ENCODE measurements at regions not wholly inside any gene's neighbourhood (a gene's known extent, or its start where the extent isn't known, plus 50 kb on each side); places are given as distances from the start of the nearest gene placed in this dataset.
"Not testable (repeated sequence)": the region's sequence is repeated elsewhere in the genome, so short reads cannot be mapped to it uniquely, and the experiment has no call there.

DNA sequence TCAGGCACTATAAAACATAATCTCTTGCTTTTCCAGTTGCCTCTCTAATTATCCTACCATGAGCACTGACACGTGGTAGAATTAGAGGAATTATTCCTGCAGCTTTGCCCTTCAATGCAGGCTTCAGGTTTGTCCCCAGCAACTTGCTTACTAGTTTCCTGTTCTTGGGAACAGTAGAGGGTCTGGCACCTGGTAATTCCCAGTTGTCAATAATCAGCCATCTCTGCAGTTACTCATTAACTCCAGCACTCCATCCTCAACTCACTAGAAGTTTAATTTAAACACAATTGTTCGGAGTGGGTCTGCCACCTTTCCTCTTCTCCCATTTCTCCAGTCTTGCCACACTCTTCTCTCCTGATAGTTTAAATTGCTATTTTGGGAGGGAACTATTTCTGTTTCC is 324.3 kb upstream of the KIAA1217 start:
- DNase-seq: no peak

DNA sequence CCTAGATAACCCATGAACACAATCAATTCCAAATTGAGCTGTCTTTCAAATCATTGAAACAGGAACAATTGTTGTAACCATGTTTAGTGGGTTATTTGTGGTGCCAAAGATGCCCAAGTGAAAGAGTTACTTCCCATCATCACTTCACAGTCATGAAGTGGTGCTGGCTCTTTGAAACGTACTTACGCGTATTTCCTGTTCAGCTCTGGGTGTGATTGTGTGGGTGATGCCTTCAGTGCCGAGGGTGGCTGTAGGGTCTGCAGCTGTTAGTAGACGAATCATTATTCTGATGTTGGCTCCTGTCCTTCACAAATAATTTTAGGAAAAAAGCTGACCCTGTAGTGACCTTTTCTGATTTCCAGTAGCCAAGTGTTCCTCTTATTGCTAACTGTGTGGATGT is 323.1 kb upstream of the KIAA1217 start:
- DNase-seq: no peak

DNA sequence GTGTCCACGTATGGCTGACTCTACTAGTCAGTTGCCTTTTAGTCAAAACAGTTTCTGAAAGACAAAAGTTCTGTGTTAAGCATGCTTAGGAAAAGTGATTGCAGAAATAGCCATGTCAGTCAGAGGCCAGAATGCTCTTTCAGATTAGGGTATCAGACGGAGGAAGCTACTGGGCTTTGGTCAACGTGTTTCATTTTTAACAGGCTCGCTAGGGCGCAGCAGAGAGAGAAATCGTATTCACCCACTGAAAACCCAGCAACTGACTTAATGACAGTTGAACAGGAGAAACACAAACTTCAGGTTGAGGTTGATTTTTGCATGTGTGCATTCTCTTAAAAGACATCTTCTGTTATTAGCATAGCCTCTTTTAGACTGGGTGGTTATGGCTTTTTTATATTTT is 322.6 kb upstream of the KIAA1217 start:
- no peak for DNase-seq

DNA sequence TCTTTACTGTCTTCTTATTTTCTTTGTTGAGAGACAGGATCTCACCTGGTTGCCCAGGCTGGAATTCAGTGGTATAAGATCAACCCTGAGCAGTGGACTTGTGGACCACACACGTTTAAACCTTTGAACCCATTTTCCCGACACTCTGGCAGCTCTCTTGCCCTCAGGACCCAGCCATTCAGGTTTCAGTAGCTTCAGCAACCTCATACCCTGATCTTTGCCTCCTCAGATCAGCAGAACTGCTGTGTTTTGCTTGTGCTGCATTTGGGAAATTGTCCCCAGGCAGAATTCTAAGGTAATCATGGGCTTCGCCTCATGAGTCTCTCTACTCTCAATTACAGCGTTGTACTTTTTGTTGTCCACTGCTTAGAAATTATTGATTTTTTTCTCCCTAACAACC is 317.6 kb upstream of the KIAA1217 start:
- DNase-seq: no peak

DNA sequence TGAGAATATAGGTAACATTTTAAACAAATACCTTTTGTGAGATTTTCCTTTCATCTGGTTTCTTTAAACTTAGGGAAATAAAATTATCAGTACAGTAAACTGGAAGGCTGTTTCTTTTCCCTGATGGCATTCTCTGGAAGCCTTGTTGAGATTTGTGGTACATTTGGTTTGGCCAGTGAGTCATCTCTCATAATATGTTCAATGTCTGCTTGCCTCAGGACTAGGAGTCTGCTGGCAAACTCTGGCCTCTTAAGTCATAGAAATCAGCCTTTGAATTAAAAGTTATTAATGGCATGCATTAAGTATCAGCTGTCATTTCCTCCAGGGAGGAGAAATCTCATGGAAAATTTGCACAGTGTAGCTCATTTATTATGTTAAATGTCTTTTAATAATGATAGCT is 316.6 kb upstream of the KIAA1217 start:
- DNase-seq: no peak

DNA sequence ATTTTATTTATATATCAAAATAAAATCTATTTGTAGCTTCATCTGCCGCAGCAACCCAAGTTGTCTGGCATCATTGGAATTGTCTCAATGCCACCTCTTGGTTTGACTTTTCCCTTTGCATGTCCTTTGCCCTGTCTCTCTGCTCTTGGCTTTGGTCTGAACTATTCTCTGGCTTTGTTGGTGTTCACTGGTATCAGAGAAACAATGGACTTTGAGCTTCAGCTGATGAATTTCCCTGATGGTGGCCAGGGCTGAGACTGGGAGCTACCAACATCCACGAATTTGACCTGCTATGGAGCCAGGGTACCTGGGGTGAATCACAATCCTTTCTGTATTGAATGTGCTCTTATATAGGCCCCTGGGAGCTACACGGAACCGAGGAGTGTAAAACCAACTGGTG is 311.7 kb upstream of the KIAA1217 start:
- no peak for DNase-seq

DNA sequence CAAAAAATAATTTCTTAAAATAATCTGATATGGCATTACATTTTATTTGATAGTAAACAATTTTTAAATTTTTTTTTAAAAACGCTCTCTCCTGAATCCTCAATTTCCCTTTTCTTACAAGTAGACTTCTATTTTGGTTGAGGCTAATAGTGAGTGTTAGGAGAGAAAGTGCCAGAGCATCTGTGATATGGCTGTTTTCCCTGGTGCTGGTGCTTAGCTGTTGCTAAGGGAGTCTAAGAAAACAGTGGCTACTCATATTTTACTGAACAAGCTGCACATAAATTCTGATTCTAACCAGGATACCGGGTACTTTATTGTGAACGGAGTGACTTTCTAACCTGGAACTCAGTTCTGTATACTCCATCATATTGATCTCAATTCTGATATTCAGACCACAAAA is 311.1 kb upstream of the KIAA1217 start:
- no peak for DNase-seq

DNA sequence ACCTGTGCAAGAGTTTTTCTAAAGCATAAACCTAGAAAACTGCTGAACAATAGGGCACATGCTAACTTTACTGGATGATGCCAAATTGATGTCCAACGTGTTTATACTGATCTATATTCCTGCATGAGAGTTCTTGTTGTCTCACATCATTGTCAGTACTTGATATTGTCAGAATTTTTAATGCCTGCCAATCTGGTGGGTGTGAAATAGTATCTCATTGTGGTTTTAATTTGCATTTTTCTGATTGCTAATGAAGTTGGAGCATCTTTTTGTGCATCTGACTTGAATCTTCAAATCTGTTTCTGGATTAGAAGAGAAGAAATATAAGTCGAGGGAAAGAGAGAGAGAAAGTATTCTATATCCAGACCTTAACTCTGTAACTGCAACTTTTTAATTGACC is 309.8 kb upstream of the KIAA1217 start:
- no peak for DNase-seq

DNA sequence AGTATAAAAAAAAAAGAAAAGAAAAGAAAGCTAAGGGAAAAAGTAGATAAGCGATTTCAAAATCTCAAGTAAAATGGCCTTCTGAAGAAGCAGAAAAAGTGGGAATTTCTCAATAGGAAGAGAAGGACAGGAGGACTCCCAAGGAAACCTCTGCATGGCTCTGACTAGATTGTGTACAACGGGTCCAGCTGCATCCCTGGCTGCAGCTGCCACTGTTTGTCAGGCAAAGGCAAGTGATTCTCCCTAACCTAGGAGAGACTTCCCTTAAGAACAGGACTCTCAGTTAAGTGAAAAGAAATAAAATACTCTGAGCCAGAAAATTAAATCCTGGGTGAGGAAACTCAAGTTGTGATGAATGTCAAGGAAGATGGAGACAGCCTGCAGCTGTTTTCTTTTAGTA is 298.6 kb upstream of the KIAA1217 start:
- DNase-seq: no peak

DNA sequence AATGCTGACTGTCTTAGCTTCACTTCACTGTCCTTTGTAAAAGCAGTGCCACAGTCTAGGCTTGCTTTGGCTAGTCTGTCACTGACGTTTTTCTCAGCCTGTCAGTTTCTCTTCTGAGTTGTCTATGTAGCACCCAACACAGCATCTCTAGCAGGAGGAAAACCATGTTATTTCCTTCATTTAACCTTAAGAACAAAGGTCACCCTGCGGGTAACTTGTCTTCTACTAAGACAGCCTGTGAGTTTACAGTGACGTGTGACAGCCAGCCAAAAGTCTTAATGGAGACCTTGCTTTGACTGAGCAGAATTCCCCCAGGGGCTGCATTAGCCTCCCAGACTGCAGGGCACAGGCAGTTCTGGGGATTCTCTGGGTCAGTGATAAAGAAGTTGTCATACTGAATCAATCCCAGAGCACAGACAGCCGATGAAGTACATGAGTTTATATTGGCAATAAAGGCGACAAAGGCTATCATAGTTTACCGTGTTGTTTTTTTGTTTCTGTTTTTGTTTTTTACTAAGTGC is 296.0 kb upstream of the KIAA1217 start:
- DNase-seq: no peak

DNA sequence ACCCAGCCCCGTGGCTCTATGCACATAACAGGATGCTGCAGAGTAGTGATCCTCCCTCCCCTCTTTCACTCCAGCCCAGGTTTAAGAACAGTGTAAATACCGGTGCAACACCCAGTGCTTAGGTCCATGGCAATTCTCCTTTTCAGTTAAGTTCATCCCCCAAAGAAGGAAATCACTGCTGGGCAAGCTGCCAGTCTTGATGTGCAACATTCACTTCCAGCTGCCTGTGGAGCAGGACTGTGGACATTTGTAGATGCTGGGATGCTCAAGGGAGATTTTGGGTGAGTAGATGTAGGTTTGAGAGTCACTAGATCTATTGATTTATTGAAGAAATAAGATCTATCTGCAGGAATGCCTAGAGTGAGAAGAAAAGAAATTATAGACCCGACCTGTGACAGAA is 294.3 kb upstream of the KIAA1217 start:
- DNase-seq: no peak

DNA sequence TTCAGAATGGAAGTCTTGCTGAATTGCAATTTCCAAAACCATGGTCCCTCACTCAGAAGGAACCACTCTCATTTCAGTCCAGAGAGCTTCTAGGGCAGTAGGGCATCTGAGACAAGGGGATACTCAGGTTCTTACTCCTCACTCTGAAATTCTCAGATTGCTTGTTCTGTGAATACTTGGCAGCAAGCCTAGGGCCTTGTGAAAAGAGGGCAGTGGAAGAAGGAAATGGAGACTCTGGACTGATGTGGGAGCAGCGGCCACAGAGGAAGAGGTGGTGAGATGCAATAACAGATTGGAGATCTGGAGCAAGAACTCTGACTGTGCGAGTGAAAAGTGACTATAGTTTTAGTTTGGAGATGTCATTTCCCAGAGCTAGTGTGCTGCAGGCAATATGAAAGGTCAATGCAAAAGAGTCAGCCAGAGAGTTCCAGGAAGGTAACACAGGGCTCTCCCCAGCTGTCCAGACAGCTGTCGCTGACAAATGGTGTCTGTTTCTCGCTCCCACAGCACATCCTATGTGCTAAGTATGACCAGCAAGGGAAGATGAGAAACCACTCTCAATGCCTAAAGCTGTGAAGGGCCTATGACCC is 291.6 kb upstream of the KIAA1217 start:
- DNase-seq: no peak

DNA sequence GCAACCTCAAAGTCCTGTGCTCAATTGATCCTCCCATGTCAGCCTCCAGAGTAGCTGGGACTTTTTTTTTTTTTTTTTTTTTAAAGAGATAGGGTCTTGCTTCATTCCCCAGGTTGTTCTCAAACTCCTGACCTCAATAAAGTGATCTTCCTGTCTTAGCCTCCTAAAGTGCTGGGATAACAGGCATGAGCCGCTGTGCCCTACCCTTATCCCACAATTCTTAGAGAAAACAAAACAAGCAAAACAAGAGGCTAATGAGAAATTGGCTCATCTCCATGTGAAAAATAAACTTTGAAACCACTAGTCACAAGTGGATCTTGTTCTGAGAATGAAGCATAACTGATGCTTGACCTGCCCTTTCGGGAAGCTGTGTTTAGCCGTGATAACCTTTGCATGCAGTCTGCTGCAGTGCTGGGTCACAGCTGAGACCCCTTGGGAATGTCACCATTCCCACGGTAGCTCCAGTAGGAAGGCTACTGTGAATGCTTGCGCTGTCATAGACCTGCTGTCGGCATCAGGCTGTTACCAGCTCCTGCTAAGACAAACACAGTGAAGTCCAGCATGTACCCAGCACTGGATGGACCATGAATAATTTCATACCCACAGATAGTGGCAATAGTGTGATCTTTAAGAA is 290.7 kb upstream of the KIAA1217 start:
- DNase-seq: no peak

DNA sequence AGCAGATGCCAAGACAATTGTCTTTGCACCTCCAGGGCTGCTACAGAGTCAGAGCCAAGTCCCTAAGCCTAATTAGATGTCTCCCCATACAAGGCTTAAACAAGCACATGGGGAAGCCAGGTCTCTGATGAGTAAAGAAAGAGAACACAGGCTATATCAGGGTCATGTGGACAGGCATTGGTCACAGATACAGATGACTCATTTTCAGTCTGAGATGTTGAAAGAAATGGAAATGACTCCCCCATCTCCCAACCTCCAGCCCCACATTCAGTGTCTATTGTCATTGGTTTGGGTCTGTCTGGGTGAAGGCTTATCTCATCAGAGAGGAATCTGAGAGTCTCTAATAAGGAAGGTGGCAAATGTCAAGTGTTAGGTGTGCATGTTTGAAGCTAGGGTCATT is 290.1 kb upstream of the KIAA1217 start:
- DNase-seq: no peak

DNA sequence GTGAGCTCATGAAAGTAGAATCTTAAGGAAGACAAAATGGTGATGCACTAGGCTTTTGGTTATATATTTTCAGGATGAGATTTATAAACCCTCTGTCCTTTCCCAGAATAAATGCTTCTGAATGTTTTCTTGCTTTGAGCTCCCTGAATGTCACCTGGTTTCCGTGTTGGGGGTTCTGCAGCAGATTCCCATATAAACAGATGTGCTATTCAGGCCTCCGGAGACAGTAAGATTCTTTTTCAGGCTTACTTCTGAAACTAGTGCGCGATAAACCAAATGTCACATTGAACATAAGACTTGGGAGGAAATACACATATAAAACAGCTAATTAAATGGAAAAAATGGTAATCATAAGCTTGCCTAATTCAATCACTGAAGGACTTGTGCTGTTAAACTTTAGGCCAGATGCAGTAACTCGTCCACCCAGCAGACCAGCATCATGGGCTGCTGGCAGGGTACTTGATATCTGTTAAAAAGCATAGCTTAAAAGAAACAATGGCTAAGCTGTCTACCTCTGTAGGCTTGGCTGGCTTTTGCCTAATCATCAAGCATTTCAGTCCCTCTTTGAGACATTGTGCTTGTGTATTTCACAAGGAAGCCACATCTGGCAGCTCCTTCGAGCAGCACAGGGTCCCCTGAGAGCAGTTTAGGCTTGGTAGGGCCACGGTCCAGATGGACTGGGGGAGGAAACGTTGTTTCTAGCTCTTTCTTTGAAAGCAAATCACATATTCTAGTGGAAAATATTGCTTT is 281.2 kb upstream of the KIAA1217 start:
- no peak for DNase-seq

DNA sequence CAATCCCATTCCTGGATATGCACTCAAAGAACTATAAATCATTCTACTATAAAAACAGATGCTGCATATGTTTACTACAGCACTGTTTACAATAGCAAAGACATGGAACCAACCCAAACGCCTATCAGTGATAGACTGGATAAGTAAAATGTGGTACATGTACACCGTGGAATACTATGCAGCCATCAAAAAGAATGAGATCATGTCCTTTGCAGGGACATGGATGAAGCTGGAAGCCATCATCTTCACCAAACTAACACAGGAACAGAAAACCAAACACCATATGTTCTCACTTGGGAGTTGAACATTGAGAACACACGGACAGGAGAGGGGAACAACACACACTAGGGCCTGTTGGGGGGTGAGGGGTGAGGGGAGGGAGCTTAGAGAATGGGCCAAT is 274.9 kb upstream of the KIAA1217 start:
- DNase-seq: not testable (repeated sequence)

DNA sequence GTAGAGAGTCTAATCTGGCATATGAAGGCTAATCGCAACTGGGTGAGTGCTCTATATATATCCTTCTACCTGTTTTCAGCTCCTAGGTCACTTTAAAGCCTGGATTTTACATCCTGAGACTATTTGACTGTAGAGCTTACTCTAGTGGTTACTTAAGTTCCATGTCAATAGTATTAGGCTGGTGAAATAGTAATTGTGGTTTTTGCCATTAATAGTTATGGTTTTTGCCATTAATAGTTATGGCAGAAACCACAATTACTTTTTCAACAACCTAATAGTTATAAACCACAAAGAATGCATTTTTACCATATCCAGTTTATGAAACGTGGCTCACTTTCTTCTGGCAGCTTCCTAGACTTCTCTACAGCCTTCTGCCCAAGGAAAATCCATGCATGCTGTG is 263.1 kb upstream of the KIAA1217 start:
- DNase-seq: no peak

DNA sequence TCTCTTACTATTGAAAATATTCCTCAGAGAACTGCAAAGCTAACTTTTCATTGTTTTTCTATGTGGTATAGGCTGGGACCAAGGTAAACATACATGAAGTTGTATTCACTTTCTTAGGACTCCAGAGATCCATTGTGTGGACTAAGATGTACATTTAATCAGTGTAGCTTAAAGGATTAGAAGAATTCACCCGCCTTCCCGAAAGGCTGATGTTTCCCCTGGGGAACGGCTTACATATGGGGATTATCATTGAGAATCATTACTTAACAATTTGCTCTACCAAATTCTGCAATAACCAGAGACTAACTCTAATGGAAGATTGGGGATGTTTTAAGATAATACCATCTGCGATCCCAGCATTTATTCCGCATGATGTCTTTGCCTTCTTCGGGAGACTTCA is 257.1 kb upstream of the KIAA1217 start:
- no peak for DNase-seq

DNA sequence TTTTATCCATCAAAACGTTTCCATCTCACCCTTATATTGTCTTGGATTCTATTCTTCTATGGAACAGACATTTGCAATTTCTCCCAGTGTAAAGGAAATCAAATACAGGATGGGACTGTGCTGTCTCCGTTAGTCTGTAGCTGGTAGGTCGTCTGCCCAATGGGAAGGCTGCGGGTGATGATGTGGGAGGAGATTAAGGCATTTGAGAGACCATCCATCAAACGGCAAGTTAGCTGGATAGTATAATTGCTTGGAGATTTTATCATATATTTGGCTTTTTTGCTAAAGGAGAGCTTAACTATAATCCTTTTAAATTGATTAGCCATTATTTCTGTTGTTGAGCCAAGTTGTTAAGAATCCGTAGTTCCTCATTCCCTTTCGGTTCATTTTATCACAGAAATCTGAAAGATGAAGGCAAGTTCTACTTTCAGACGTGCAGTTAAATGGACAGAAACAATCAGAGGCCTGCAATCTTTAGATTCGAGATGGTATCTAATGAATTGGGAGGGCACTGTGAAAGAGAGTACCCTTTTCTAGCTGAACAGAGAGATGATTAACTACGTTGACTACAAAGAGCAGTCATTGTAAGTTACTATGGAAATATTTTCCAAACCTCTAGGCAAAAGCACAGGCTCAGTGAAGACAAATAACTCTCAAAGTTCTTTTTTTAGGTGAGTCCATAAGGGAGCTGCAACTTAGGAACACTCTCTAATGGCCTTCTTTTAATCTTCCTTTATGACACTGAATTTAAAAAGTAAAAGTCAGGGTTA is 253.3 kb upstream of the KIAA1217 start:
- DNase-seq: no peak

DNA sequence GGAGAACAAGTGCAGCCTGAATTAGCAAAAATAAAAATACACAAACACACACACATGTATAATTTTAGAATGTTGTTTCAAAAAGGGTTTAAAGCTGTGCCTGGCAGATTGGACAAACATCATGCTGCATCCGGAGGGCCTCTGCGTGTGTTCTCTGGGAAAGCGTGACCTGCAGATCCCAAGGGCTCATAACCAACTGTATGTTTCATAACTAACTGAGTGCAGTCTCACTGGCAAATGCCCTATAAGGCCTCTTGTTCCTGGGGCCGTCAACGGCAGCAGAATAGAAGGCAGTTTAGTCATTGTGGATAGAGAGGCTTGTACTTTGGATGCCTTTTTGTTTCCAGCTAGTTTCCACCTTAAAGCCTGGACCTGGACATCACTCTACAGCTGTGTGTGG is 243.8 kb upstream of the KIAA1217 start:
- no peak for DNase-seq

DNA sequence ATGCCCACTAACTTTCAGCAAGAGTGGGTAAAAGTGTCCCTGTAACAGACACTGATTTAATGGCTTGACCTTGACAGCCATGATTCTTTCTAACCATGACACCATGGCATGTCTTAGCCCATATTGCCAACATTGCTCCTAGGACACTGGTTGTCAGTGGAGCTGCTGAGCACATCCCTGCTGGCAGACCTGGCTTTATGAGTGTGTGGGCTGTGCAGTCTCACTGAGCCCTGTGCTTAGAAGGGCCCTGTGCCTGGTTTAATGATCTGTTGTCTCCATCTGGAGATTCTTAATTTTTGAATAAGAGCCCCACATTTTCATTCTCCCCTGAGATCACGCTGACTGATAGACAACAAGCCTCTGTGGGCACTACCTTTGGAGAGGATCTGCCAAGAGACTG is 243.1 kb upstream of the KIAA1217 start:
- DNase-seq: no peak

DNA sequence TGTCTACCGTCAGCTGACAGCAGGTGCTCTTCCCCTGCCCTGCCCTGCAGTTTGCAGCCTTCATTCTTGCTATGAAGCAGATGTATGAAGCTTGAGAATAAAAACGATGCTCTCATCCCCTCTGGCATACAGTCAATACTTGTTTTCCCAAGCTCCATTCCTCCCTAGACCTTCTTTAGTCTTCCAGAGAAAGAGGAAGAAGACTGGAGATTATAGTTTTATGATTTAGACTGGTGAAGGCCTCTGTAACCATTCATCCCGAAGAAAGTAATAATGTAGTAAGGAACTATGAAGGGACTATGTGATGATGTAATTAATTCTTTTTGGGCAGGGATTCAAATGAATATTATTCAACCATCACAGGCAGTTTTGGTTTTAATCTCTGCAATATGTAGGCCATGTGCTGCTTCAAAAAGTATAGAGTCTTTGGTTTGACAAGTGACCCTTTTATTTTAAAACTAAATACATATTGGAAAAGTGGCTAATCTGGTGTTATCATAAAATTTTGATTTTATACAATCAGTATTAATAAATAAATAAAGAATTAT is 242.4 kb upstream of the KIAA1217 start:
- DNase-seq: no peak

DNA sequence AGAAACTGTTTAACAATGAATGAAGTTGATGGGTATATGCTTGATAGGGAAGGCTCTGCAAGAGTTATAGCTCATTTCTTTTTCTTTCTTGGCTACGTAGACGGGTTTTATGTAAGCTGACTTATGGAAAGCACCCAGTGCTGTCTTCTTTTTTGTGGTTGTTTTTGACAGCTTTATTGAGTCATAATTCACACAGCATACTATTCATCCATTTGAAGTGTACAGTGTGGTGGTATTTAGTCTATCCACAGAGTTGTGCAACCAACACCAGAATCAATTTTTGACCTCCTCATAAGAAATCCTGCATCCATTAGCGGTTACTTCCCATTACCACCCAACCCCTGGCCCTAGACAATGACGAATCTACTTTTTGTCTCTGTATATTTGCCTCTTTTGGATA is 240.6 kb upstream of the KIAA1217 start:
- DNase-seq: no peak
